Brain microvascular endothelial cell (primary cell): ENCODE measurements at regions not wholly inside any gene's neighbourhood (a gene's known extent, or its start where the extent isn't known, plus 50 kb on each side); places are given as distances from the start of the nearest gene placed in this dataset.
A peak's percentile ranks its signal among the peaks of the same experiment; 100 is the strongest.

Experiments used
- DNase-seq: peaks from one replicate; pipeline ENCODE4 v3.0.0-alpha.2; 2020
- H3K27ac ChIP-seq: fragments of 250-450 bp; sonication (Bioruptor Pico); 2 replicates; pipeline ENCODE4 v1.5.1; 2020; ENCODE audit warnings: mild to moderate bottlenecking, moderate library complexity
- H3K27me3 ChIP-seq: fragments of 250-450 bp; sonication (Bioruptor Pico); replicated peaks from 2 replicates; pipeline ENCODE4 v1.5.1; 2020; ENCODE audit warnings: mild to moderate bottlenecking
- H3K36me3 ChIP-seq: fragments of 250-450 bp; sonication (Bioruptor Pico); replicated peaks from 2 replicates; pipeline ENCODE4 v1.5.1; 2020; ENCODE audit warnings: mild to moderate bottlenecking
- H3K4me3 ChIP-seq: 2 replicates; pipeline ENCODE4 v1.5.1; 2011; ENCODE audit warnings: low read depth, mild to moderate bottlenecking, control low read depth, low read length, moderate library complexity
- in situ Hi-C: cut with HindIII; loops from 2 replicates; pipeline ENCODE4 v1.10.0; 2017; ENCODE audit warnings: low sequenced_read_pairs, low pct_ligation_motif_present
- TF ChIP-seq, protein P1 (sequence below): IDR thresholded peaks from 2 replicates; pipeline ENCODE4 v1.5.1; 2011; ENCODE audit warnings: low read depth, mild to moderate bottlenecking, moderate library complexity, low read length, control low read depth, inconsistent platforms; ENCODE audit errors: missing control alignments

GRCh38 chr2:152240559-152241231, 65.1 kb upstream of the STAM2 start:
- H3K4me3 ChIP-seq = no peak overlapping the region
- in situ Hi-C loops = no loop called here
- H3K27ac ChIP-seq = no peak overlapping the region
- DNase-seq = peak; percentile 65
- no peaks in the 10 kb centered on the region for H3K36me3 ChIP-seq
- TF ChIP-seq, protein P1, sequence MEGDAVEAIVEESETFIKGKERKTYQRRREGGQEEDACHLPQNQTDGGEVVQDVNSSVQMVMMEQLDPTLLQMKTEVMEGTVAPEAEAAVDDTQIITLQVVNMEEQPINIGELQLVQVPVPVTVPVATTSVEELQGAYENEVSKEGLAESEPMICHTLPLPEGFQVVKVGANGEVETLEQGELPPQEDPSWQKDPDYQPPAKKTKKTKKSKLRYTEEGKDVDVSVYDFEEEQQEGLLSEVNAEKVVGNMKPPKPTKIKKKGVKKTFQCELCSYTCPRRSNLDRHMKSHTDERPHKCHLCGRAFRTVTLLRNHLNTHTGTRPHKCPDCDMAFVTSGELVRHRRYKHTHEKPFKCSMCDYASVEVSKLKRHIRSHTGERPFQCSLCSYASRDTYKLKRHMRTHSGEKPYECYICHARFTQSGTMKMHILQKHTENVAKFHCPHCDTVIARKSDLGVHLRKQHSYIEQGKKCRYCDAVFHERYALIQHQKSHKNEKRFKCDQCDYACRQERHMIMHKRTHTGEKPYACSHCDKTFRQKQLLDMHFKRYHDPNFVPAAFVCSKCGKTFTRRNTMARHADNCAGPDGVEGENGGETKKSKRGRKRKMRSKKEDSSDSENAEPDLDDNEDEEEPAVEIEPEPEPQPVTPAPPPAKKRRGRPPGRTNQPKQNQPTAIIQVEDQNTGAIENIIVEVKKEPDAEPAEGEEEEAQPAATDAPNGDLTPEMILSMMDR = no peak
- H3K27me3 ChIP-seq = no peaks in the 10 kb centered on the region

DNA sequence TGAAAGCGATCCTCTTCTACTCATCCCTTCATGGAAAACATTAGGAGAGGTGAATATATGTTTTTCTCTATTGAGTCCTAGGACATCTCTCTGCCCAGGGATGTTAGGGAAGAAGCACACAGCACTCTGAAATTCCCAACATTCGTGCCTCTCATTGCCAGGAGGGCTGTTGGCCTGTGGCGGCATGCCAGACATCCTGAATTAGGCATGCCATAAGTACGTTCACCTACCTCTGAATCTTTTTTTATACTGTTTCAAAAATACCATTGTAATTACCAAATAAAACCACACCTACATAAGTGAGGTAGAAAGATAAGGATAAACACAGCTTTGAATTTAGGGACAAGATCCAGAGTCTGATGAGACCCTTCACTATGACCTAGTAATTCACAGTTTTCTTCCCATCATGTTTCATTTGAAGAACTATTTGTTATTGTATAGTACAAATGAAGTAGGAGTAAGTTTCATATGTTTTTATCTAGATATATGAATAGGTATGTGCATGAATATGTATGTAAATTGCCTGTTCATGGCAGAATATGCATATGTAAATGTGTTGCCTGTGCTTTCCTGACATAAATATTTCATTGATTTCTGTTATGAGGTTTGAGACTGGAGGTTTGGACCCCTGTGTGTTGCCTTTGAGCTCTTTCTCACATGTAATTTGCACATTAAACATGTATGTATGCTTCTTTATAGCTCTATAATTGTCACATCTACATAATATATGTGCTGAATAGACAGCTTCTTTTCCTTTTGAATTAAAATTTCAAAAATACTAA, 66.6 kb upstream of the STAM2 start:
- TF ChIP-seq, protein P1 = no peak

DNA sequence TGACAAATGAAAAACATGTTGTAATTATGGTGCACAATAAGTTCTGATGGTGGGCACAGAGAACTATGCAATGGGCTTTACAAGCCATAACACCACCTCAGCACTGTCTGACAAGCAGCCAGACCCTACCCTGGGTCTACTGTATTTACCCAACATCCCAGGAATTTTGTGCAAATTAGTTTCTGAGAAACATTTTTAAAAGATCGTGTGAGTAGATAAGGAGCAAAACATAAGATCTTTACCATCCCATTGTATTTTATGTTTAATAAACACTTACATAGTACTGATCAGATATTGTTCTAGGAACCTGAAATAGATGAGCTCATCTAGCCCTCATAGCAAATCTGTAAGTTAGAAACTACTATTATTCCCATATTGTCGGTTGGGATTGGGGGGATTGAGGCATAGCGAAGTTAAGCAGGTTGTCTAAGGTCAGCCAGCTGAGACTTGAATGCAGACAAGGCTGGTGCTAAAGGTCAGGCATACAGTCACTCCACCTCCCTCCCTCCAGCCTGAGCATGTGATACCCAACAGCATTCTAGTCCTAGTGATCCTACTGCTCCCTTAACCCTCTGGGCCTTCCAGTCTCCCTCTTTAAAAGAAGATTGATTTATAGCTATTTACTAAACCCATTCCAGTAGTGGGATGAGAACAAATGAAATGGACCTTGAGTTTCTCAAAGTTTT, 67.4 kb upstream of the STAM2 start:
- H3K4me3 ChIP-seq = no peak overlapping the region
- H3K27ac ChIP-seq = no peak overlapping the region
- no peaks in the 10 kb centered on the region for H3K27me3 ChIP-seq
- TF ChIP-seq, protein P1 = no peak
- no peaks in the 10 kb centered on the region for H3K36me3 ChIP-seq
- no peak for DNase-seq
- in situ Hi-C loops = no loop called here

More for the DNA sequence above, 66.6 kb upstream of the STAM2 start:
- no peak for DNase-seq
- Histone ChIP-seq H3K27me3 (no peaks in the 10 kb centered on the region), H3K36me3 (no peaks in the 10 kb centered on the region), H3K4me3 (no peak overlapping the region), H3K27ac (no peak overlapping the region)
- in situ Hi-C loops = no loop called here

GRCh38 chr2:152243761-152244640, 68.4 kb upstream of the STAM2 start:
- TF ChIP-seq, protein P1 = no peak
- in situ Hi-C loops = no loop called here
- no peaks in the 10 kb centered on the region for H3K36me3 ChIP-seq
- no peak for DNase-seq
- no peaks in the 10 kb centered on the region for H3K27me3 ChIP-seq
- no peak overlapping the region for H3K4me3 ChIP-seq
- H3K27ac ChIP-seq = no peak overlapping the region

GRCh38 chr2:152245653-152246052, 70.1 kb upstream of the STAM2 start:
- no peak for DNase-seq
- in situ Hi-C loops = no loop called here
- H3K27ac ChIP-seq = no peak overlapping the region
- no peaks in the 10 kb centered on the region for H3K36me3 ChIP-seq
- TF ChIP-seq, protein P1 = no peak
- H3K27me3 ChIP-seq = no peaks in the 10 kb centered on the region
- H3K4me3 ChIP-seq = no peak overlapping the region
